ENCODE measurements at regions not wholly inside any gene's neighbourhood (a gene's known extent, or its start where the extent isn't known, plus 50 kb on each side); places are given as distances from the start of the nearest gene placed in this dataset.
"Not testable (repeated sequence)": the region's sequence is repeated elsewhere in the genome, so short reads cannot be mapped to it uniquely, and the experiment has no call there.

DNA sequence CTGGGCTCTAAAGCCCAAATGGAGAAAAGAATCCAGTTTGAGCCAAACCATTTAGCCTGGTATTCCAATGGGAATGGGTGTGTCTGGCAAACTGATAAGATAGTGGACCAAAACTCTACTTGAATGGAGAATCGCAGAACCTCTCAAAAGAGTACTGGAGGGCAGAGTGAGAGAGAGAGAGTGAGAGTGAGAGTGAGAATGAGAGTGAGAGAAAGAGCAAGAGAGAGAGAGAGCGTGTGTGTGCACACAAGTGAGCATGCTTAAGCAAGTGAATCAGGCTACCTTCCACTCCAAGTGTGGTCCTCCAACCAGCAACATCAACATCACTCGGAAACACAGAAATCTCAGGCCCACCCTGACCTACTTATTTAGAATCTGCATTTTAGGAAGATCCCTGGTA lies 58.8 kb downstream of the UQCRFS1 start:
- no peak for TF ChIP-seq CTCF (IDR thresholded peaks at IDR 0.05; ENCODE audit: low read depth, low read length)
- no peak overlapping the region for H3K4me3 ChIP-seq (replicated peaks in 1 of 2; ENCODE audit: low read depth in 2 of 2, low read length in 2 of 2)
- DNase-seq (ENCODE audit: low read depth in 2 of 2) = no peak

DNA sequence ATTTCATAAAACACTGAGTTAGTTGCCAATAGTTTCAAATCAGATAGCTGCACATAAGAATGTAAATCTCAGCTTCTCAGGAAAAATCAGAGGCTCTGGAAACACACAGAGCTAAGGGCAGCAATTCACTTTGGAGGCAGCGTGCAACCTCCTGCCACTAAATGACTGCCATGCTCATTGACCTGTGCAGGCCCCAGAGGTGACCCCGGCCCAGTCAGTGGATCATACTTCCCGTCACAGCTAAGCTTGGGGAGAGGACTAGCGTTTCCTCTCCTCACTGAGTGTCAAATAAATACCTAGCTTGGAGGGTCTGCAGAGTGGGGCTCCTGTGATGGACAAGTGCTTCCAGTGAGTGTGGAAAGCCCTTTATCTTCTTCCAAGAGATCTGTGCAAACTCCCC lies 67.2 kb downstream of the UQCRFS1 start:
- no peak for DNase-seq (ENCODE audit: low read depth in 2 of 2)
- no peak for TF ChIP-seq CTCF (IDR thresholded peaks at IDR 0.05; ENCODE audit: low read depth, low read length)

DNA sequence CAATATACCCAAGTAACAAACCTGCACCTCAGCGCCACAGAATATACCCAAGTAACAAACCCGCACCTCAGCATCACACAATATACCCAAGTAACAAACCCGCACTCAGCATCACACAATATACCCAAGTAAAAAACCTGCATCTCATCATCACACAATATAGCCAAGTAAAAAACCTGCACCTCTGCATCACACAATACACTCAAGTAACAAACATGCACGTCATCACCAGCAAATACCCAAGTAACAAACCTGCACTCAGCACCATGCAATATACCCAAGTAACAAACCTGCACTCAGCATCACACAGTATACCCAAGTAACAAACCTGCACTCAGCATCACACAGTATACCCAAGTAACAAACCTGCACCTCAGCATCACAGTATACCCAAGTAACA lies 69.8 kb downstream of the UQCRFS1 start:
- no peak for DNase-seq (ENCODE audit: low read depth in 2 of 2)
- TF ChIP-seq CTCF (IDR thresholded peaks at IDR 0.05; ENCODE audit: low read depth, low read length) = no peak
- H3K4me3 ChIP-seq (replicated peaks in 1 of 2; ENCODE audit: low read depth in 2 of 2, low read length in 2 of 2) = no peak overlapping the region

More for the DNA sequence above, 67.2 kb downstream of the UQCRFS1 start:
- no peak overlapping the region for H3K4me3 ChIP-seq (replicated peaks in 1 of 2; ENCODE audit: low read depth in 2 of 2, low read length in 2 of 2)

DNA sequence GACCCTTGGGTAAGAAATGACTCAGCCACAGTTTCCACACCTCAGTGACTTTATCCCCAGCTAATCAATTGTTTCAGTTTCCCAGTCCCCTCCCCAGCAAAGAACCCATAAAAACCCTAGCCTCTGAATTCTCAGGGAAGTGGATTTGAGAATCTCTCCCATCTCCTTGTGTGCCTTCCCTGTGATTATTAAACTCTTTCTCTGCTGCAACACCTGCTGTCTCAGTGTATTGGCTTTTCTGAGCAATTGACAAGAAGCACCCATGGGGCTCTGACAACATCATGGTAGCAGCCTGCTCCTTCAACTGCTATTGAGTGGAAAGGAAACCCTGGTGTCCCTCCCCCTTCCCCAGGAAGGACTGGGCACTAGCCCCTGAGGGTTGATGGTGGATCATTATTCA lies 73.7 kb downstream of the UQCRFS1 start:
- no peak for DNase-seq (ENCODE audit: low read depth in 2 of 2)
- no peak for TF ChIP-seq CTCF (IDR thresholded peaks at IDR 0.05; ENCODE audit: low read depth, low read length)
- no peak overlapping the region for H3K4me3 ChIP-seq (replicated peaks in 1 of 2; ENCODE audit: low read depth in 2 of 2, low read length in 2 of 2)

DNA sequence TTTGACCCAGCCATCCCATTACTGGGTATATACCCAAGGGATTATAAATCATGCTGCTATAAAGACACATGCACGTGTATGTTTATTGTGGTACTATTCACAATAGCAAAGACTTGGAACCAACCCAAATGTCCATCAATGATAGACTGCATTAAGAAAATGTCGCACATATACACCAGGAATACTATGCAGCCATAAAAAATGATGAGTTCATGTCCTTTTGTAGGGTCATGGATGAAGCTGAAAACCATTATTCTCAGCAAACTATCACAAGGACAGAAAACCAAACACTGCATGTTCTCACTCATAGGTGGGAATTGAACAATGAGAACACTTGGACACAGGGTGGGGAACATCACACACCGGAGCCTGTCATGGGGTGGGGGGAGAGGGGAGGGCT lies 74.7 kb downstream of the UQCRFS1 start:
- H3K4me3 ChIP-seq (replicated peaks in 1 of 2; ENCODE audit: low read depth in 2 of 2, low read length in 2 of 2); DNase-seq (ENCODE audit: low read depth in 2 of 2): not testable (repeated sequence)

- no peak for TF ChIP-seq CTCF (IDR thresholded peaks at IDR 0.05; ENCODE audit: low read depth, low read length)
- H3K4me3 ChIP-seq (replicated peaks in 1 of 2; ENCODE audit: low read depth in 2 of 2, low read length in 2 of 2) = no peak overlapping the region
- no peak for DNase-seq (ENCODE audit: low read depth in 2 of 2)
Observed at GRCh38 chr19:29131456-29131855, 81.5 kb downstream of the UQCRFS1 start.

DNA sequence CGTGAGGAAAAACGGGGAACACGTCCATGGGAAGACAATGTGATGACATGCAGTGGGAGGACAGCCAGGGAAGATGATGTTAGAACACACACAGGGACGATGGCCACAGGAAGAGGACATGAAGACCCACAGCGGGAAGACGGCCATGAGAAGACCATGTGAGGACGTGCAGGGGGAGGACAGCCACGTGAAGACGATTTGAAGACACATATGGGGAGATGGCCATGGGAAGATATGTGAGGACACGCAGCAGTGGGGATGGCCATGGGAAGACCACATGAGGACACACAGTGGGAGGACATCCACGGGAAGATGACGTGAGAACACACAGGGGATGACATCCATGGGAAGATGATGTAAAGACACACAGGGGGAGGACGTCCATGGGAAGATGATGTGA lies 83.8 kb downstream of the UQCRFS1 start:
- no peak overlapping the region for H3K4me3 ChIP-seq (replicated peaks in 1 of 2; ENCODE audit: low read depth in 2 of 2, low read length in 2 of 2)
- TF ChIP-seq CTCF (IDR thresholded peaks at IDR 0.05; ENCODE audit: low read depth, low read length) = no peak
- no peak for DNase-seq (ENCODE audit: low read depth in 2 of 2)

All from cardiac fibroblast (primary cell).